ENCODE measurements at regions not wholly inside any gene's neighbourhood (a gene's known extent, or its start where the extent isn't known, plus 50 kb on each side); places are given as distances from the start of the nearest gene placed in this dataset.

GRCh38 chr9:649128-650074 is 192.1 kb upstream of the DMRT1 start:
- no peaks in the 10 kb centered on the region for H3K9me3 ChIP-seq (ENCODE audit: control insufficient read depth, insufficient read depth, low read length)
- no peaks in the 10 kb centered on the region for H3K27me3 Mint-ChIP-seq (ENCODE audit: low read depth in 2 of 2)
- no peaks in the 10 kb centered on the region for H3K9me3 Mint-ChIP-seq
- DNase-seq: no peak
- no peaks in the 10 kb centered on the region for H3K27me3 ChIP-seq (ENCODE audit: control insufficient read depth, insufficient read depth, low read length)
- peak overlapping the region; percentile 58 for H3K27ac ChIP-seq (ENCODE audit: low read length)
- intact Hi-C loops (cut with micrococcal nuclease): loop anchor here (1.0 kb wide), 1 partner anchor 8 kb away; no protein-coding TSS in a partner anchor
- 71% methylated on average over 7 of the region's 9 CpGs for WGBS (ENCODE audit: insufficient coverage)
- H3K36me3 ChIP-seq (ENCODE audit: control insufficient read depth, insufficient read depth, low read length): no peaks in the 10 kb centered on the region
- TF ChIP-seq CTCF (IDR thresholded peaks at IDR 0.05): no peak
- H3K27ac Mint-ChIP-seq: peak overlapping the region; percentile 86
- no peak overlapping the region for H3K4me3 ChIP-seq (ENCODE audit: low read length)
- H3K36me3 Mint-ChIP-seq: no peaks in the 10 kb centered on the region
- peaks cover 8% of the 10 kb centered on the region for H3K4me1 ChIP-seq (ENCODE audit: control insufficient read depth, insufficient read depth, low read length)
- H3K4me1 Mint-ChIP-seq: peaks cover 21 to 27% of the 10 kb centered on the region in 2 donors
- ATAC-seq: peak in 2 of 3 donors; percentile 48 to 55
- H3K4me3 Mint-ChIP-seq: peak overlapping the region; percentile 84

GRCh38 chr9:650362-650761 is 191.1 kb upstream of the DMRT1 start:
- Histone ChIP-seq H3K27me3 (ENCODE audit: control insufficient read depth, insufficient read depth, low read length) (no peaks in the 10 kb centered on the region), H3K36me3 (ENCODE audit: control insufficient read depth, insufficient read depth, low read length) (no peaks in the 10 kb centered on the region), H3K4me3 (ENCODE audit: low read length) (no peak overlapping the region), H3K9me3 (ENCODE audit: control insufficient read depth, insufficient read depth, low read length) (no peaks in the 10 kb centered on the region), H3K4me1 (ENCODE audit: control insufficient read depth, insufficient read depth, low read length) (peaks cover 8% of the 10 kb centered on the region), H3K27ac (ENCODE audit: low read length) (peak overlapping the region; percentile 58)
- peak; percentile 79 to 88 (median 87) for ATAC-seq
- intact Hi-C loops (cut with micrococcal nuclease): no loop called here
- H3K4me1 Mint-ChIP-seq: peaks cover 26 to 27% of the 10 kb centered on the region in 2 donors
- no peaks in the 10 kb centered on the region for H3K27me3 Mint-ChIP-seq (ENCODE audit: low read depth in 2 of 2)
- no peaks in the 10 kb centered on the region for H3K9me3 Mint-ChIP-seq
- H3K4me3 Mint-ChIP-seq: peak overlapping the region; percentile 84
- peak; percentile 16 to 32 for DNase-seq
- WGBS (ENCODE audit: insufficient coverage): 30% methylated on average over 1 of the region's 1 CpG
- H3K36me3 Mint-ChIP-seq: no peaks in the 10 kb centered on the region
- peak overlapping the region; percentile 86 for H3K27ac Mint-ChIP-seq
- no peak for TF ChIP-seq CTCF (IDR thresholded peaks at IDR 0.05)

- Histone ChIP-seq H3K27me3 (ENCODE audit: control insufficient read depth, insufficient read depth, low read length) (no peaks in the 10 kb centered on the region), H3K27ac (ENCODE audit: low read length) (no peak overlapping the region), H3K9me3 (ENCODE audit: control insufficient read depth, insufficient read depth, low read length) (no peaks in the 10 kb centered on the region), H3K4me1 (ENCODE audit: control insufficient read depth, insufficient read depth, low read length) (peaks cover 15% of the 10 kb centered on the region), H3K4me3 (ENCODE audit: low read length) (no peak overlapping the region), H3K36me3 (ENCODE audit: control insufficient read depth, insufficient read depth, low read length) (no peaks in the 10 kb centered on the region)
- 85% methylated on average over 2 of the region's 2 CpGs for WGBS (ENCODE audit: insufficient coverage)
- no peak for ATAC-seq
- TF ChIP-seq CTCF (IDR thresholded peaks at IDR 0.05): no peak
- no peak for DNase-seq
- H3K27ac Mint-ChIP-seq: peak overlapping the region; percentile 86
- H3K36me3 Mint-ChIP-seq: no peaks in the 10 kb centered on the region
- no peaks in the 10 kb centered on the region for H3K9me3 Mint-ChIP-seq
- intact Hi-C loops (cut with micrococcal nuclease): no loop called here
- peak overlapping the region; percentile 65 for H3K4me3 Mint-ChIP-seq
- no peaks in the 10 kb centered on the region for H3K27me3 Mint-ChIP-seq (ENCODE audit: low read depth in 2 of 2)
- peaks cover 29 to 36% of the 10 kb centered on the region in 2 donors for H3K4me1 Mint-ChIP-seq
Observed at GRCh38 chr9:651371-651770, 190.1 kb upstream of the DMRT1 start.
